ENCODE measurements at regions not wholly inside any gene's neighbourhood (a gene's known extent, or its start where the extent isn't known, plus 50 kb on each side); places are given as distances from the start of the nearest gene placed in this dataset.

DNA sequence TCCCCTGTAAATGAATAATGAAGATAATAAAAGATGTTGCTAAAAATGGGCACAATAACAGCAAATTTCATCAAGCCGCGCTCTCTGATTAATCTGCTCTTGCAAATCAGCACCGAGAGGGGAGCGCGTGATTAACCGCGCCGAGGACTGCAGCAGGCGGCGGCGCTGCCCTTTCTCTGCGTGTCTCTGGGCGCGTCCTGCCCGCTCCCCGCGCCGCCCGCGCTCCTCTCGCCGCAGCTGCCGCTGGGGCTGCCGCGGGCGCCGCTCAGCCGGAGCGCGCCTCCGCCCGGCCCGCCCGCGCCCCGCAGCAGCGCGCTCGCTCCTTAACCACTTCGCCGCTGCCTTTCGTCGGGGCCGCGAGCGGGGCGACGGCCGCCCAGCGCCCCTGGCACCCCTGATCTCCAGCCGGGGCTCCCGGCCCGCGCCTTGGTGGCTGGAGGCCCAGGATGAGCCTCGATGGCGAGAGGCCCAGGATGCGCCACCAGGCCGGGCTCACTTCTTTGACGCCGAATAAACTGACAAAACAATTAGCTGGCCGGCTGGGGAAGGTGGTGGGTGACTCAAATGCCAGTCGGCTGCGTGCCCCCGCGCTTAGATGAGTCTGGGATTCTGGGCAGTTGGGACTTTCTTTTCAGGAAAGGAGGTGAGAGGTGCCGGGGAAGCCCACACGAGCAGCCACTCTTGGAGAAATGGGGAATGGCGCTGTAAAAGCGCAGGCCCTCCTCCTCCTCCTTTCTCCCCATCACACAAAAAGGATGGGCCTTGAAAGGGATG lies 221.4 kb upstream of the PKN2 start:
- DNase-seq, result no peak

DNA sequence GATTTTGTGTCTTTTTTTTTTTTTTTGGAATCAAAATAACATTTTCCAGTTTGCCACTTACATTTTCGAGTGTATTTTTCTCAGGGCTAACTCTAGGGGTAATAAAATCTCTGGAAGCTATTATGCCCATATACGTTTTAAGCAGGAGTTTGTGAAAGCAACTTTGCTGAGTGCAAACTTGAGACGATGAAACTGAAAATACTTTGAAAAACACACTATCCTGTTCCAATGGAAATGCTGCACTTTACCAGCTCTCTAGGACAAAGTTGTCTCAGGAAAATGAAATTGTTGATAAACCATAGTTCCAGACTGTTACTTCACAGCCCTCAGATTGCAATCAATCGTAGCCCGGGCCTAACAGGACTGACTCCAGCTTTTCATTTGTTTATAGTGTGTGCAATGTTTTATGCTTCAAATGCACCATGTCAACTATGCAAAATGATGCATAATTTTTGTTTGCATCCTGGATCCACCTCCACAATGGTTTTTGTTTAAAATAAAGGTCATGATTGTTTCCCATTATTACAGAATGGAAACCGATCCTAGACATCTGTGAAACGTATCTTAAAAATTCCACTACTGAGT lies 220.6 kb upstream of the PKN2 start:
- Histone ChIP-seq H3K27me3 (replicated peaks; ENCODE audit: control insufficient read depth, insufficient read depth, low read length, poor library complexity, severe bottlenecking) (peaks cover 3% of the 10 kb centered on the region), H3K27ac (ENCODE audit: insufficient read depth, low read length, poor library complexity, severe bottlenecking) (no peak overlapping the region)

More for the DNA sequence above, 221.4 kb upstream of the PKN2 start:
- H3K27me3 ChIP-seq (replicated peaks; ENCODE audit: control insufficient read depth, insufficient read depth, low read length, poor library complexity, severe bottlenecking), result peaks cover 3% of the 10 kb centered on the region
- H3K9me3 ChIP-seq (ENCODE audit: control insufficient read depth, low read length), result no peaks in the 10 kb centered on the region
- no peak overlapping the region for H3K4me3 ChIP-seq (ENCODE audit: insufficient read depth, low read depth, low read length, poor library complexity, severe bottlenecking)
- no peaks in the 10 kb centered on the region for H3K36me3 ChIP-seq (ENCODE audit: control insufficient read depth, insufficient read depth, low read length)
- H3K4me1 ChIP-seq (ENCODE audit: control insufficient read depth, insufficient read depth, low read length, poor library complexity, severe bottlenecking), result no peaks in the 10 kb centered on the region
- no peak overlapping the region for H3K27ac ChIP-seq (ENCODE audit: insufficient read depth, low read length, poor library complexity, severe bottlenecking)

DNA sequence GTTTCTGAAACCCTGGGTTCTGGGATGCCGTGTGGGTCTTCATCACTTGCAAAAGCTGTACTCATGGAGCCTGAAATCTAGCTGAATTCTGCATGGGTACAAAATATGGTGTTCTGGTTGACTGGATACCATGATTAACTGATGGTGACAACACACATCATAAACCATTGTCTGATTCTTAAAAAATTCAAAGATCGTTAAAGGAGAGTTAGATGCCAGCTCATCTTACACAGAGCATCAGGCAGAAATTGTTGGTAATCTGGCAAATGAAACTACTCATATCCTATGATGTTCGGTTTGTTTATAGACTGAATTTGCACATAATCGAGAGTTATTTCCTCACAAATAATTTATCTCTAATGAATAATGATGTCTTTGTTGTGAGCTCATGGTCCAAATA lies 218.1 kb upstream of the PKN2 start:
- no peaks in the 10 kb centered on the region for H3K4me1 ChIP-seq (ENCODE audit: control insufficient read depth, insufficient read depth, low read length, poor library complexity, severe bottlenecking)
- no peak for DNase-seq
- H3K36me3 ChIP-seq (ENCODE audit: control insufficient read depth, insufficient read depth, low read length), result no peaks in the 10 kb centered on the region
- no peak overlapping the region for H3K4me3 ChIP-seq (ENCODE audit: insufficient read depth, low read depth, low read length, poor library complexity, severe bottlenecking)
- no peaks in the 10 kb centered on the region for H3K27me3 ChIP-seq (replicated peaks; ENCODE audit: control insufficient read depth, insufficient read depth, low read length, poor library complexity, severe bottlenecking)
- no peak overlapping the region for H3K27ac ChIP-seq (ENCODE audit: insufficient read depth, low read length, poor library complexity, severe bottlenecking)
- no peaks in the 10 kb centered on the region for H3K9me3 ChIP-seq (ENCODE audit: control insufficient read depth, low read length)

More for the DNA sequence above, 220.6 kb upstream of the PKN2 start:
- H3K9me3 ChIP-seq (ENCODE audit: control insufficient read depth, low read length), result no peaks in the 10 kb centered on the region
- H3K36me3 ChIP-seq (ENCODE audit: control insufficient read depth, insufficient read depth, low read length), result no peaks in the 10 kb centered on the region
- no peak for DNase-seq
- H3K4me1 ChIP-seq (ENCODE audit: control insufficient read depth, insufficient read depth, low read length, poor library complexity, severe bottlenecking), result no peaks in the 10 kb centered on the region
- H3K4me3 ChIP-seq (ENCODE audit: insufficient read depth, low read depth, low read length, poor library complexity, severe bottlenecking), result no peak overlapping the region

DNA sequence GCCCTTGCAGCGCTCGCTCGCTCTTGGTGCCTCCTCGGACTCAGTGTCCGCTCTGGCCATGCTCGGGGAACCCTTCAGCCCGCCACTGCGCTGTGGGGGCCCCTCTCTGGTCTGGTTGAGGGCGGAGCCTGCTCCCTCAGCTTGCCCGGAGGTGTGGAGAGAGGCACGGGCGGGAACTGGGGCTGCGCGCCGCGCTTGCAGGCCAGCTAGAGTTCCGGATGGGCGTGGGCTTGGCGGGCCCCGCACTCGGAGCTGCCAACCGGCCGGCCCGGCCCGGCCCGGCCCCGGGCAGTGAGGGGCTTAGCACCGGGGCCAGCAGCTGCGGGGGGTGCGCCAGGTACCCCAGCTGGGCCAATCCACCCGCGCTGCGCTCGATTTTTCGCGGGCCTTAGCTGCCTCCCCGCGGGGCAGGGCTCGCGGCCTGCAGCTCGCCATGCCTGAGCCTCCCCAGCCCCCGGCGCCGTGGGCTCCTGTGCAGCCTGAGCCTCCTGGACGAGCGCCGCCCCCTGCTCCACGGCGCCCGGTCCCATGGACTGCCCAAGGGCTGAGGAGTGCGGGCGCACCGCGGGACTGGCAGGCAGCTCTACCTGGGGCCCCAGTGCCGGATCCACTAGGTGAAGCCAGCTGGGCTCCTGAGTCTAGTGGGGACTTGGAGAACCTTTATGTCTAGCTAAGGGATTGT lies 217.0 kb upstream of the PKN2 start:
- no peak for DNase-seq
- Histone ChIP-seq H3K27me3 (replicated peaks; ENCODE audit: control insufficient read depth, insufficient read depth, low read length, poor library complexity, severe bottlenecking) (no peaks in the 10 kb centered on the region), H3K4me3 (ENCODE audit: insufficient read depth, low read depth, low read length, poor library complexity, severe bottlenecking) (no peak overlapping the region), H3K36me3 (ENCODE audit: control insufficient read depth, insufficient read depth, low read length) (no peaks in the 10 kb centered on the region), H3K27ac (ENCODE audit: insufficient read depth, low read length, poor library complexity, severe bottlenecking) (no peak overlapping the region), H3K9me3 (ENCODE audit: control insufficient read depth, low read length) (no peaks in the 10 kb centered on the region), H3K4me1 (ENCODE audit: control insufficient read depth, insufficient read depth, low read length, poor library complexity, severe bottlenecking) (no peaks in the 10 kb centered on the region)

DNA sequence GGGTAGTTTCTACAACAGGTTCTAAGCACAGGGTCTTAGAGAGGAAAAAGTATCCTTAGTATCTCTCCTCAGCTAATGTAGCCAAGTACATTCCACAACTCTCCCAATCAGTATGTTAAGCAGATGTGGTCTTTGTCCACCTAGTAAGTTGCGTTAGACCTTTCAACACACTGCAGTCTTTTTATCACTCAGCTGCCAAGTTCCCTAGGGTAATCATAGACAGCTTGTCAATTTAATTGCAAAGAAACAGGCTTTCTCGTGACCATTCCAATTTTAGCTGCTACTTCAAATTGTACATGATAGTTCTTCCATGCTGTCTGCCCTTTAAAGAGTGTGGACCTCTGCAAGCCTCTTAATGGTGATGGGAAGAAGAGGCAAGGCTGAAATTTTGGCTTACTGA lies 211.8 kb upstream of the PKN2 start:
- no peaks in the 10 kb centered on the region for H3K27me3 ChIP-seq (replicated peaks; ENCODE audit: control insufficient read depth, insufficient read depth, low read length, poor library complexity, severe bottlenecking)
- no peaks in the 10 kb centered on the region for H3K9me3 ChIP-seq (ENCODE audit: control insufficient read depth, low read length)
- DNase-seq, result no peak
- no peak overlapping the region for H3K4me3 ChIP-seq (ENCODE audit: insufficient read depth, low read depth, low read length, poor library complexity, severe bottlenecking)
- H3K4me1 ChIP-seq (ENCODE audit: control insufficient read depth, insufficient read depth, low read length, poor library complexity, severe bottlenecking), result no peaks in the 10 kb centered on the region
- H3K27ac ChIP-seq (ENCODE audit: insufficient read depth, low read length, poor library complexity, severe bottlenecking), result no peak overlapping the region
- no peaks in the 10 kb centered on the region for H3K36me3 ChIP-seq (ENCODE audit: control insufficient read depth, insufficient read depth, low read length)

DNA sequence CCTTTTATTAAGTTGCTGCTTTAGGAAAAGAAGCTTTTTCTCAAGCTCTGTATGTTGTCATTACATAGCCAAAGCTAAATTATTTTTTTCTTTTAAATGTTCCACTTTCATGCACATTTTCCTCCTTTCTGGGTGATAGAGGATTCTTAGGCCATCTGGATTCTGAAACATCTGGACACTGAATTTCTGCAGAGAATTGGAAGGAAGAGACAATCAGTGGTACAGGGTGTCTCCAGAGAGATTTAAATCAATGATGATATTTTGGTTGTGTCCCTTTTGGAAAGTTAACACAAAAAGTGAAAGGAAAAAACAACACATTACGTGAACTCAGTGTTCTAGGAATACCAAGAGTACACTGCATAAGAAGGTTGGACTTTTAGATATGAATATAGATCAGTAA lies 211.4 kb upstream of the PKN2 start:
- H3K36me3 ChIP-seq (ENCODE audit: control insufficient read depth, insufficient read depth, low read length), result no peaks in the 10 kb centered on the region
- H3K4me3 ChIP-seq (ENCODE audit: insufficient read depth, low read depth, low read length, poor library complexity, severe bottlenecking), result no peak overlapping the region
- H3K27ac ChIP-seq (ENCODE audit: insufficient read depth, low read length, poor library complexity, severe bottlenecking), result no peak overlapping the region
- DNase-seq, result no peak
- no peaks in the 10 kb centered on the region for H3K4me1 ChIP-seq (ENCODE audit: control insufficient read depth, insufficient read depth, low read length, poor library complexity, severe bottlenecking)
- H3K9me3 ChIP-seq (ENCODE audit: control insufficient read depth, low read length), result no peaks in the 10 kb centered on the region
- no peaks in the 10 kb centered on the region for H3K27me3 ChIP-seq (replicated peaks; ENCODE audit: control insufficient read depth, insufficient read depth, low read length, poor library complexity, severe bottlenecking)

DNA sequence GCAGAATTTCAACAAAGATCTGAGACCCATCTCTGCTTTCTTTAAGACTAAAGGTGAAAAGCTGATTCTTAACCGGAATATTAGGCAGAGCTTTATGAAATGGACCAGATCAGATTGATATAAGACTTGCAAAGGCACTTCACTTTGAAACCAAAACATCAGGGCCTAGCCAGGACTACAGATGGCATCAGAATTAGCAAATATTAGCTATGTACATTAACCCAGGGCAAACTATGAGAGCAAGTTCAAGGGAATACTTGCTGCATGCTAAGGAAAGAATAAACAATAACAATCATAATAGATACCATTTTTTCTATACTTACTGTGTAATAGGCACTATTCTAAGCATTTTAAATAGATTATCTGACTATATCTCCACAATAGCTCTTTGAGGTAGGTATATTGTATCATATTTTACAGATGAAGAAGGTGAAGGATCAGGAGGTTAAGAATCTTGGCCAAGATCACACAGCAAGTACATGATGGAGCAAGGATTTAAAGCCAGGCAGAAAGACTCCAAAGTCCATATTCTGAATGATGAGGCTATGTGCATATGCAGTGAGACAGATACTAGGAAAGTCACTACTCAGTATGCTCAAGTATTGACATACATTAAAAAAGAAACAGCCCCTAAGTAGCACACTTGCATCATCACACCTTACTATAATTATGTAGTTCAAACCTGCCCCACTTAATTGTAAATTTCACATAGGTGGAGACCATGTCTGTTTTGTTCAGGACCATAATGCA lies 209.3 kb upstream of the PKN2 start:
- no peak for DNase-seq
- no peaks in the 10 kb centered on the region for H3K27me3 ChIP-seq (replicated peaks; ENCODE audit: control insufficient read depth, insufficient read depth, low read length, poor library complexity, severe bottlenecking)
- no peaks in the 10 kb centered on the region for H3K36me3 ChIP-seq (ENCODE audit: control insufficient read depth, insufficient read depth, low read length)
- no peaks in the 10 kb centered on the region for H3K4me1 ChIP-seq (ENCODE audit: control insufficient read depth, insufficient read depth, low read length, poor library complexity, severe bottlenecking)
- no peaks in the 10 kb centered on the region for H3K9me3 ChIP-seq (ENCODE audit: control insufficient read depth, low read length)
- H3K27ac ChIP-seq (ENCODE audit: insufficient read depth, low read length, poor library complexity, severe bottlenecking), result no peak overlapping the region
- no peak overlapping the region for H3K4me3 ChIP-seq (ENCODE audit: insufficient read depth, low read depth, low read length, poor library complexity, severe bottlenecking)

DNA sequence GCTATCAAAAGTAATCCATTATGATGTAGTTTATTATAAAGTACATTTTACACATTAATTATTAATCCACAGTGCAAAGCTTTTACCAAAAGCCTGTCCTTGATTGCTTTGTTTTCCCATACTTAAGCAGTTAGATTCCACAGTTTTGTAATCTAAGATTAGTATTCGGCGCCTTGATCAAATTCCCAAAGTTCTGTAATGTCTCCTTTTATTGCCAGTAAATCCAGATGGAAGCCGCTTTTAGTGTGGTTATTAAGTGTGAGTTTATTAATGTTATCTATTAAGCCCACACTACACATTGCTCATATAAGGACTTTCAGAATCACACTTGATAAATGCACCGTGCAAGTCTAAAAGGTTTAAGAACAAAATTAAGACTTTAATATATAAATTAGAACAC lies 199.2 kb upstream of the PKN2 start:
- Histone ChIP-seq H3K4me1 (ENCODE audit: control insufficient read depth, insufficient read depth, low read length, poor library complexity, severe bottlenecking) (no peaks in the 10 kb centered on the region), H3K27ac (ENCODE audit: insufficient read depth, low read length, poor library complexity, severe bottlenecking) (no peak overlapping the region), H3K9me3 (ENCODE audit: control insufficient read depth, low read length) (no peaks in the 10 kb centered on the region), H3K27me3 (replicated peaks; ENCODE audit: control insufficient read depth, insufficient read depth, low read length, poor library complexity, severe bottlenecking) (no peaks in the 10 kb centered on the region), H3K4me3 (ENCODE audit: insufficient read depth, low read depth, low read length, poor library complexity, severe bottlenecking) (no peak overlapping the region), H3K36me3 (ENCODE audit: control insufficient read depth, insufficient read depth, low read length) (no peaks in the 10 kb centered on the region)
- no peak for DNase-seq

DNA sequence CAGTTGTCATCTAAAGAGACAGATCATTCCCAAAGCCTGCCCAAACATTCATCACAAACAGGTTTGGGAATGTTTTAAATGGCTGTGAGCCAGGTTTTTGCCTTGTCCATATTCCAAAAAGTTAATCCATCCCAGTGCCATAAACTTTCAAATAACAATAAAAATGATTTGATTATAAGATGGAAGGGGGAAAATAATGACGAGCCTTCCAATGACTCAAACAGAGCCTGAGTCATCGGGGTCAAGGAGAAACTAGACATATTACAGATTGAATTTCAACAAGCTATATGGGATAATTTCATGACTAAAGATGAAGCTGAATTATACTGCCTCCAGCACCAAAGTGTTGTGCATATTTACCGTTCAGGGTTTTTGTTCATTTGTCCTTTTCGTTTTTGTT lies 195.8 kb upstream of the PKN2 start:
- H3K27me3 ChIP-seq (replicated peaks; ENCODE audit: control insufficient read depth, insufficient read depth, low read length, poor library complexity, severe bottlenecking), result no peaks in the 10 kb centered on the region
- DNase-seq, result no peak
- no peak overlapping the region for H3K27ac ChIP-seq (ENCODE audit: insufficient read depth, low read length, poor library complexity, severe bottlenecking)
- no peaks in the 10 kb centered on the region for H3K4me1 ChIP-seq (ENCODE audit: control insufficient read depth, insufficient read depth, low read length, poor library complexity, severe bottlenecking)
- no peaks in the 10 kb centered on the region for H3K9me3 ChIP-seq (ENCODE audit: control insufficient read depth, low read length)
- no peaks in the 10 kb centered on the region for H3K36me3 ChIP-seq (ENCODE audit: control insufficient read depth, insufficient read depth, low read length)
- H3K4me3 ChIP-seq (ENCODE audit: insufficient read depth, low read depth, low read length, poor library complexity, severe bottlenecking), result no peak overlapping the region

DNA sequence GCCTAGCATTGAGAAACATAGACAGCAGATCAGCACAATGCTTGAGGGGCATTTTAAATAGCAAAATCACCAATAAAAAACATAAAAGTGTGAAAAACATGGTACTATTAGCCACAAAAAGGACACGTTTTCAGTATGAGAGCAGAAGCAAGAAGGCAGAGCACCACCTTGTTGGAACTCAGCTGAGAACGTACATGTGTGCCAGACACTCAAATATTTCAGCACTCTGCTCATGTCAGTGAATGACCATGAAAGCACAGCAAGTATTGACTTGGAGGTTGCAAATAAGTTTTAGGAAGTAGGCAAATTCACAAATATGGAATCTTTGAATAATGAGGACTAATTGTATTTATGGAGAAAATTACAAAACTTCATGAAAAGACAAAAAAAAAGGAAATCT lies 193.4 kb upstream of the PKN2 start:
- Histone ChIP-seq H3K4me1 (ENCODE audit: control insufficient read depth, insufficient read depth, low read length, poor library complexity, severe bottlenecking) (no peaks in the 10 kb centered on the region), H3K27me3 (replicated peaks; ENCODE audit: control insufficient read depth, insufficient read depth, low read length, poor library complexity, severe bottlenecking) (no peaks in the 10 kb centered on the region), H3K4me3 (ENCODE audit: insufficient read depth, low read depth, low read length, poor library complexity, severe bottlenecking) (no peak overlapping the region), H3K9me3 (ENCODE audit: control insufficient read depth, low read length) (no peaks in the 10 kb centered on the region), H3K36me3 (ENCODE audit: control insufficient read depth, insufficient read depth, low read length) (no peaks in the 10 kb centered on the region), H3K27ac (ENCODE audit: insufficient read depth, low read length, poor library complexity, severe bottlenecking) (no peak overlapping the region)
- no peak for DNase-seq

Measured in effector memory CD4-positive, alpha-beta T cell (primary cell).